GM23338 (cell line): ENCODE measurements at regions not wholly inside any gene's neighbourhood (a gene's known extent, or its start where the extent isn't known, plus 50 kb on each side); places are given as distances from the start of the nearest gene placed in this dataset.

Experiments
- ATAC-seq: fragments of 200-7000 bp; cut with Tn5 transposase; 3 replicates; pipeline ENCODE4 v1.9.1; 2020
- DNase-seq: peaks from one replicate; pipeline ENCODE4 v3.0.0-alpha.2; 2015; ENCODE audit warnings: low spot score
- H2AFZ ChIP-seq: fragments of 200-600 bp; sonication (generic); 2 replicates; pipeline ENCODE4 v1.8.0; 2016; ENCODE audit warnings: antibody characterized with exemption, mild to moderate bottlenecking, moderate library complexity
- H3F3A ChIP-seq: fragments of 200-600 bp; sonication (generic); replicated peaks from 2 replicates; pipeline ENCODE4 v1.8.0; 2017; ENCODE audit warnings: antibody characterized with exemption, mixed run types, low read depth
- H3K27ac ChIP-seq: fragments of 200-600 bp; sonication (generic); 2 replicates; pipeline ENCODE4 v1.6.1; 2016; ENCODE audit warnings: low read depth
- H3K27me3 ChIP-seq: fragments of 200-600 bp; sonication (generic); 2 replicates; pipeline ENCODE4 v1.8.0; 2016; ENCODE audit warnings: mild to moderate bottlenecking, mixed run types, moderate library complexity; ENCODE audit not compliant: insufficient read depth
- H3K36me3 ChIP-seq: fragments of 200-600 bp; sonication (generic); 2 replicates; pipeline ENCODE4 v1.8.0; 2016; ENCODE audit warnings: mild to moderate bottlenecking; ENCODE audit not compliant: insufficient read depth
- H3K4me1 ChIP-seq: fragments of 200-600 bp; sonication (generic); 2 replicates; pipeline ENCODE4 v1.8.0; 2016; ENCODE audit warnings: mild to moderate bottlenecking, moderate library complexity; ENCODE audit not compliant: insufficient read depth
- H3K4me2 ChIP-seq: fragments of 200-600 bp; sonication (generic); 2 replicates; pipeline ENCODE4 v1.7.1; 2017; ENCODE audit warnings: mixed run types
- H3K4me3 ChIP-seq: fragments of 200-600 bp; sonication (generic); 2 replicates; pipeline ENCODE4 v1.6.1; 2016; ENCODE audit warnings: mixed run types
- H3K79me2 ChIP-seq: fragments of 200-600 bp; sonication (generic); replicated peaks from 2 replicates; pipeline ENCODE4 v1.8.0; 2017; ENCODE audit warnings: mild to moderate bottlenecking; ENCODE audit not compliant: insufficient read depth
- H3K9me2 ChIP-seq: fragments of 200-600 bp; sonication (generic); 2 replicates; pipeline ENCODE4 v1.8.0; 2017; ENCODE audit not compliant: insufficient read depth
- H4K20me1 ChIP-seq: fragments of 200-600 bp; sonication (generic); replicated peaks from 2 replicates; pipeline ENCODE4 v1.8.0; 2017; ENCODE audit warnings: mild to moderate bottlenecking; ENCODE audit not compliant: insufficient read depth
- H3K27ac Mint-ChIP-seq: 2 replicates; pipeline ENCODE4 v1.8.0; 2020; ENCODE audit warnings: inconsistent platforms, mild to moderate bottlenecking, moderate library complexity, mixed read lengths
- H3K27me3 Mint-ChIP-seq: 3 replicates; pipeline ENCODE4 v1.8.0; 2022; ENCODE audit warnings: low read depth, mild to moderate bottlenecking, moderate library complexity, mixed read lengths, inconsistent platforms; ENCODE audit not compliant: insufficient read depth, poor library complexity
- H3K36me3 Mint-ChIP-seq: 3 replicates; pipeline ENCODE4 v1.8.0; 2021; ENCODE audit warnings: low read depth, mild to moderate bottlenecking, inconsistent platforms, moderate library complexity, mixed read lengths
- H3K4me1 Mint-ChIP-seq: 3 replicates; pipeline ENCODE4 v1.8.0; 2020; ENCODE audit warnings: mild to moderate bottlenecking, inconsistent platforms, mixed read lengths
- H3K4me3 Mint-ChIP-seq: 3 replicates; pipeline ENCODE4 v1.8.0; 2021; ENCODE audit warnings: moderate library complexity, mild to moderate bottlenecking, inconsistent platforms, mixed read lengths
- H3K9me3 Mint-ChIP-seq: 3 replicates; pipeline ENCODE4 v1.8.0; 2020; ENCODE audit warnings: moderate library complexity, mild to moderate bottlenecking, inconsistent platforms, mixed read lengths
- ETS1 ChIP-seq: IDR thresholded peaks from 2 replicates; pipeline ENCODE4 v1.6.1; 2016; ENCODE audit warnings: antibody characterized with exemption
- EZH2phosphoT487 ChIP-seq: fragments of 200-600 bp; sonication (generic); IDR thresholded peaks from one replicate; pipeline ENCODE4 v1.8.1; 2018; ENCODE audit warnings: antibody characterized with exemption; ENCODE audit not compliant: unreplicated experiment
- JUNB ChIP-seq: IDR thresholded peaks from one replicate; pipeline ENCODE4 v1.6.1; 2016; ENCODE audit warnings: antibody characterized with exemption; ENCODE audit not compliant: unreplicated experiment
- NANOG ChIP-seq: IDR thresholded peaks from 2 replicates; pipeline ENCODE4 v1.6.1; 2016; ENCODE audit warnings: antibody characterized with exemption, borderline replicate concordance
- POLR2AphosphoS5 ChIP-seq: IDR thresholded peaks from 2 replicates; pipeline ENCODE4 v1.6.1; 2016; ENCODE audit warnings: antibody characterized with exemption, low read depth
- ZNF114 ChIP-seq: fragments of 250-450 bp; sonication (Bioruptor Pico); IDR thresholded peaks from 2 replicates; pipeline ENCODE4 v1.5.0; 2020; ENCODE audit warnings: mild to moderate bottlenecking, moderate library complexity
- ZNF331 ChIP-seq: fragments of 250-450 bp; sonication (Bioruptor Pico); IDR thresholded peaks from 2 replicates; pipeline ENCODE4 v1.5.0; 2020; ENCODE audit warnings: low read depth, mild to moderate bottlenecking, moderate library complexity
- ZNF462 ChIP-seq: fragments of 250-450 bp; sonication (Bioruptor Pico); IDR thresholded peaks from 2 replicates; pipeline ENCODE4 v1.5.0; 2020; ENCODE audit warnings: mild to moderate bottlenecking, moderate library complexity

- DNase-seq (no peak), ATAC-seq (no peak)
- TF ChIP-seq ZNF462 (CRISPR knock-in tag) (no peak), EZH2phosphoT487 (no peak), POLR2AphosphoS5 (no peak)
- Histone ChIP-seq H3F3A (no peaks in the 10 kb centered on the region), H3K79me2 (no peaks in the 10 kb centered on the region), H3K27me3 (no peaks in the 10 kb centered on the region), H3K4me1 (peaks cover 35% of the 10 kb centered on the region), H3K4me2 (peak overlapping the region; percentile 60), H3K4me3 (no peak overlapping the region; the same call in 1 of the 2 replicates), H3K36me3 (no peaks in the 10 kb centered on the region), H4K20me1 (no peaks in the 10 kb centered on the region), H3K9me2 (no peaks in the 10 kb centered on the region), H3K27ac (no peak overlapping the region), H2AFZ (no peak overlapping the region)
- Mint-ChIP-seq H3K36me3 (peaks cover 3% of the 10 kb centered on the region; the same call in 1 of the 3 replicates), H3K9me3 (no peaks in the 10 kb centered on the region), H3K27ac (no peak overlapping the region), H3K4me3 (no peak overlapping the region), H3K27me3 (no peaks in the 10 kb centered on the region), H3K4me1 (peaks cover 36% of the 10 kb centered on the region)
Measured at GRCh38 chr4:165724786-165725185, 148.3 kb upstream of the TLL1 start.

DNA sequence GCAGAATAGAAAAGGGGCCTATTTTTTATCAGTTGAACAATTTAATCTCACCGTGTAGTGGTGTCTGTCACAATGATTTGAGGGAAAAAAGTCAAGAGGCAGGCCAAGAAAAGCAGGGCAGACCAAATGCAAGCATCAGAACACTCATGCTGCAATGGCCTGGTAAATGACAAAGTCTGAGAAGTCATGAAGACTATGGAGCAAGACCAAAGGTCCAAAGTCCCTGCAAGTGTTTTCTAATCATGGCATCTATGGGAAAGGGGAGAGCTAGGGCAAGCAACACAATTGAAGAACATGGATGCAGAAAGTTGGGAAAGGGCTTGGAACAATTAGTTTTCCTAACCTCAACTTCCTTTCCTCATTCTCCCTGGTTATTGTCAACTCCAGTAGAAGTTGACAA lies 147.7 kb upstream of the TLL1 start:
- Mint-ChIP-seq H3K4me1 (peaks cover 36% of the 10 kb centered on the region), H3K4me3 (no peak overlapping the region)
- no peak overlapping the region for H2AFZ ChIP-seq
- TF ChIP-seq JUNB, result no peak
- TF ChIP-seq ETS1, result no peak
- TF ChIP-seq ZNF114 (CRISPR knock-in tag), result no peak
- TF ChIP-seq NANOG, result no peak
- no peak for TF ChIP-seq ZNF331 (CRISPR knock-in tag)

More for the DNA sequence above, 147.7 kb upstream of the TLL1 start:
- Histone ChIP-seq H3K4me2 (peak overlapping the region; percentile 60; the same call in 1 of the 2 replicates), H3K4me1 (peaks cover 35% of the 10 kb centered on the region), H3F3A (no peaks in the 10 kb centered on the region), H4K20me1 (no peaks in the 10 kb centered on the region), H3K79me2 (no peaks in the 10 kb centered on the region), H3K27me3 (no peaks in the 10 kb centered on the region), H3K36me3 (no peaks in the 10 kb centered on the region), H3K9me2 (no peaks in the 10 kb centered on the region), H3K4me3 (no peak overlapping the region), H3K27ac (no peak overlapping the region)
- no peak for ATAC-seq
- Mint-ChIP-seq H3K27me3 (no peaks in the 10 kb centered on the region), H3K9me3 (no peaks in the 10 kb centered on the region), H3K36me3 (peaks cover 3% of the 10 kb centered on the region; the same call in 1 of the 3 replicates), H3K27ac (no peak overlapping the region)
- no peak for DNase-seq
